NAMALWA (cell line): ENCODE measurements at regions not wholly inside any gene's neighbourhood (a gene's known extent, or its start where the extent isn't known, plus 50 kb on each side); places are given as distances from the start of the nearest gene placed in this dataset.
A peak's percentile ranks its signal among the peaks of the same experiment; 100 is the strongest.

Source experiments
- DNase-seq: peaks from one replicate; pipeline ENCODE4 v3.0.0-alpha.2; 2015; ENCODE audit warnings: low spot score

DNA sequence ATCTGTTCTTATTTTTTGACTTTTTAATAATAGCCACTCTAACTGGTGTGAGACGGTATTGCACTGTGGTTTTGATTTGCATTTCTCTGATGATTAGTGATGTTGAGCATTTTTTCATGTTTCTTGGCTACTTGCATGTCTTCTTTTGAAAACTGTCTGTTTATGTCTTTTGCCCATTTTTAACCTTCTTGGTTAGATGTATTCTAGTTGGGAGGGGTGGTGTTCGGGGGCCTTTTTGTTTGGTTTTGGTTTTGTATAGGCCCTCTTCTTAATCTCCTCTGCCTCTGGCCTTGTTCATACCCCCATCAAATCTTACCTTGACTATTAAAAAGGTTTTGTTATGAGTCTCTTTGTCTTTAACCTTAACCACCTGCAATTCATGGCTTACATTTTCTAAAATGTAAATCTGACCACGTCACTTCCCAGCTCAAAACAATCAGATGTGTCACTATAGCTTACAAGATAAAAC lies 107.8 kb upstream of the NR4A3 start:
- DNase-seq: peak; percentile 41

DNA sequence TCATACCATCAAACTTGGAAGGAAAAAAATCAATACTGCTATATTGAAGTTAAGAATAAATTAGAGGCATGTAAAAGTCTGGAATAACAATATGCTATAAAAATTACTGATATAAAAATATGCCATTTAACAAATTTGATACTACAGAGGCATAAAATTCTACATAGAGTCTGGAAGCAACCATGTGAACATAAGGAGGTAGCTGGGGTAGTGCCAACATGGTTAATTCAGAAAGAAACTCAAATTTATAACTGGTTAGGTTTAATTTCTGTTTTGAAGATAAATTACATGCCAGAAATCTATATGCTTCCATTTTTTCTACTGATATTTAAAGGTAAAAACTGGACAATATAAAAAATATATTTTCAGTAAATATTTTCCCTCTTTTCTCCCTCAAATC lies 103.1 kb upstream of the NR4A3 start:
- DNase-seq: no peak

DNA sequence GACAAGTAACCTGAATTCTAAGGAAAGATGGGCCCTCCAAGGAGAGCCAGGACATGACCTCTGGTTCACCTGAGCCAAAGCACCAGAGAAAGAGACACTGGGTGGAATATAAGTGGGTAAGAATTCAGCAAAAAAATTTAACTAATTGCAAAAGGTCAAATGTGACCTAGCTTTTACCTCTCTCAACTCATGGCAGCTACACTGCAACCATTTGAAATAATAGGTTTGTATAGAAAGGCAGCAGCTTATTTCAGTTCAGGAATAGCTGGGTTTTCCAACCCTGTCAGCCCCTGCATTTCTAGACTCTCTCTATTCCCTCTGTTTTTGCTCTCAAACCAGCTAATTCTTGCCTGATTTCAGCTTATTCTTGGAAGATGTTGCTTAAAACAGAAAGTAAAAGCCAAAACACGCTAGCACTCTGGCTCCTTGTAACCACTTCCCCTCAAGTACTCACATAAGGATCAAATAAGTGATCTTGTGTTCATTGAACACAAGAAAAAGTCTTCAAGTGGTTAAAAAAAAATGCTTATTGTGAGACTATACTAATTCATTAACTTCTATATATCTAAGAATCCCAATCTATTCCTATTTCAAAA lies 101.1 kb upstream of the NR4A3 start:
- DNase-seq: peak; percentile 42

DNA sequence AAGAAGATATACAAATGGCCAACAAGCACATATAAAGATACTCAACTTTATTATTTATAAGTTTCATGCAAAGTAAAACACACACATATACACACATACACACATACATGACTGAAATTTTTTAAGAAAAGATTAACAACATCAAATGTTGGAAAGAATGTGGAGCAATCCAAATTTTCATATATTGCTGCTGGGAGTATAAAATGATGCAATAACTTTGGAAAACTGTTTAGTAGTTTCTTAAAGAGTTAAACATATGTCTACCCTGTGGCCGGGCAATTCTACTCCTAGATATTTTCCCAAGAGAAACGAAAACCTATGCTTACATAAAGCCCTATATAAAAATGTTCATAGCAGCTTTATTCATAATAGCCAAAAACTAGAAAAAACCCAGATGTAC lies 99.8 kb upstream of the NR4A3 start:
- DNase-seq: no peak

- DNase-seq: peak; percentile 12
Measured at GRCh38 chr9:99722877-99723276, 98.8 kb upstream of the NR4A3 start.

- no peak for DNase-seq
Measured at GRCh38 chr9:99724640-99725039, 97.0 kb upstream of the NR4A3 start.

- no peak for DNase-seq
Measured at GRCh38 chr9:99725852-99726251, 95.8 kb upstream of the NR4A3 start.

GRCh38 chr9:99726758-99727157 lies 94.9 kb upstream of the NR4A3 start:
- DNase-seq: no peak

DNA sequence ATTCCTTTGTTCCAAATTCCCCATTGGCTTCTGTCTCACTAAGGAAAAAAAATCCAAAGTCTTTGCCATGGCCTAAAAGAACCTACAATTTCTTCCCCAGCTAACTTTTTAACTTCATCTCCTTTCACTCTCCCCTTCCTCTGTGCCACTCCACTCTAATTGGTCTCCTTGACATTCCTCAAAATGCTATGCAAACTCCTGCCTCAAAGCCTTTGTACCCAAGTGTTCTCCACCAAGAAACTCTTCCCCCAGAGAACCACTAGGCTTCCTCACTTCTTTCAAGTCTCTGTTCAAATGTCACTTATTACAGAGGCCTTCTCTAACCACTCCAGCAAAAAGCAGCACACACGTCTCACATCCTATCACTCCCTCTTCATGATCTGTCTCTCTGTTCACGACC lies 91.6 kb upstream of the NR4A3 start:
- DNase-seq: no peak

DNA sequence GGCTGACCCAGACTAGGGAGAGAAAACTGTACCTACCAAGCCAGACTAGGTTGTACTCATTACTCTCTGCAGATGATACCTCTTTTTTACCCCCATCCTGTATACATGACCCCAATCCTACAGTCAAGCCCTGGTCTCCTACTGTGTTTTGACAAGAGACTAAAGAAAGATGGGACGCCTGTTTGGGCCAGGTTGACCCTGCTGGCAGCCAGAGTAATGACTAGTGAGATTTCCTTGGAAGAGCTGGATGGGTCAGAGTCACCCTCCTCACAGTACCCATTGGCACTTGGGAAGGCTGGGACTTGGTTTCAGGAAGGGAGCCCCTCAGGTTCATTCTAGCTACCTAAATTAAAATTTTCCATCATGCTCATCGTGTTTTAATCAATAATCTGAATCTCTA lies 89.7 kb upstream of the NR4A3 start:
- no peak for DNase-seq

DNA sequence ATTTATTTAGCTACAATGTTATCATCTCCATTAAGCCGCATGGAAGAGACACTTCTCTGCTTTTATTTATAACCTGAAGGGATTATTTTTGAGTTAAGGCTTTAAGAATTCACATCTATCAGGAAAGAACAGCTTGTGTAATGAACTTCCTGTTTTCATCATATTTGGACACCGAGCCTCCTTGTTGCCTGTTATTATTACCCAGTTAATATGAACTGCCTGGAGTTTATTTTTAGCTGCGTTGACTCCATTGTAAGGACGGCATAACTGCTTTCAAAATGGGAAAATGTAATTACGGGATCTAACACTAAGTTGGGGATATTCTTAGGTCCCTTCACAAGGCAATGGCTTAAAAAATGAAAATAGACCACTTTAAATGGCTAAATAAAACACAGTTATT lies 89.0 kb upstream of the NR4A3 start:
- DNase-seq: no peak

GRCh38 chr9:99735041-99735440 lies 86.6 kb upstream of the NR4A3 start:
- DNase-seq: no peak

- DNase-seq: no peak
Measured at GRCh38 chr9:99736291-99736690, 85.4 kb upstream of the NR4A3 start.

- DNase-seq: no peak
Measured at GRCh38 chr9:99737649-99738048, 84.0 kb upstream of the NR4A3 start.

DNA sequence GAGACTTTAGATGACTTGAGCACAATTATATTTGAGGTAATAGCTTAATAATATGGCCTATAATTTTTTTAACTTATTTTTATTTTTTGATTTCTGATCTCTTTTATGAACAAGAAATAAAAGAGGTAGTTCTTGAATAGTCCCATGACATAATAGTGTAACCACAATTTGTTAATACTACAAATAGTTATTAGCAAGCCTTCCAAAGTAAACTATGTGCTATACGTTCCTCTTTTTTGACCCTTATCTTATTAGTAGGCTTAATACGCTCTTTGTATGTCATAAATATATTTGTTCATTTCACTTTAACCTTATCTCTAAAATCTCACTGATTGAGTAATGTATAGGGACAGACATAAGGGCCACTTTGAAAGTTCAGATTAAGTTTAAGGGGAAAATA lies 78.7 kb upstream of the NR4A3 start:
- DNase-seq: no peak

GRCh38 chr9:99743455-99743854 lies 78.2 kb upstream of the NR4A3 start:
- no peak for DNase-seq

GRCh38 chr9:99744132-99744531 lies 77.6 kb upstream of the NR4A3 start:
- no peak for DNase-seq

DNA sequence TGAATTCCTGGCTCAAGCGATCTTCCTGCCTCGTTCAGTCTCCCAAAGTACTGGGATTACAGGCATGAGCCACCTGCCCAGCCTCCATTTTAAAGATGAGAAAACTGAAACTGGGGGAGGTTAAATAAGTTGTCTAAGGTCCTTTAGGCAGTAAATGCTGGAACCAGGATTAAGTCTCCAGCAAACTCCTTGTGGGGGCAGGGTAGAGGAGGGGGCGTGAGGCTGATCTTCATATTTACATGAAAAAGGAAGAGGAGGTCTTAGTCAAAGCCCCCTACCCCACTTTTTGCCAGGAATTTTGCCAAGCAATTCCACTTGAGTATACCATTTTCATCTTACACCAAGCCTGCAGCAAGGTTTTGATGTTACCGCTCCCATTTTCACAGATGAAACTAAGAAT lies 76.6 kb upstream of the NR4A3 start:
- DNase-seq: no peak

DNA sequence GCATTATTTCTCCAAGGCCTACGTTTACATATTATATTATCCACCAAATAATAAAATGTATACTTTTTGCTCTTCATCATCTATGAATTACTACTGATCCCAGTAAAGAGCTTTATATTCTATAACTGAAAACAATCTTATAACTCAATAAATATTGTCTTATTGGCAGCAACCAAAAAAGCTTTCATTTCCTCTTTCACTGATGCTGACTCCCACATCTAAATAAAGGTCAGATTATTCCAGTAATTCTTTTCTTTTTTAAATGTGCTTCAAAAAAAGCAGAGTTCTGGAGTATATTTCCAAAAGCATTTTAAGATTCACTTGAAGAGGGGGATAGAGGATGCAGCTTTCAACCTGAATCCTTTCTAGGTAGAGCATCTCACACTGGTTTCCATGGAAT lies 75.3 kb upstream of the NR4A3 start:
- DNase-seq: no peak

GRCh38 chr9:99748266-99748665 lies 73.4 kb upstream of the NR4A3 start:
- no peak for DNase-seq

DNA sequence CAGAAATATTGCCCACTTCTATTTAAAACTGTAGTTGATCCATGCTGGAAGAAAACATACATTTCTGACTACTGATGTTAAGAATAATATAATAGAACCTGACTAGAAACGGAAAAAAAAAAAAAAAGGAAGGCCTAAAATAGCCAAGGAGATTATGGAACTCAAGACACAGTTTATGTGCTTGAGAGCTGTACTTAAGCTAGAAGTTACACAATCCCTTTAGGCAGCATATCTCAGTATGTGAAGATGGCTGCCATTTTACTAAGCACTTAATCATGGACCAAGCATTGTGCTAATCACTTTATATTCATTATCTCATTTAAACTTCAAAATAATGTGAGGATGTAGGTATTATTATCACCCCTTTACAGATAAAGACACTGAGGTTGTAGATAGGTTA lies 73.0 kb upstream of the NR4A3 start:
- no peak for DNase-seq

GRCh38 chr9:99749641-99750040 lies 72.0 kb upstream of the NR4A3 start:
- no peak for DNase-seq

DNA sequence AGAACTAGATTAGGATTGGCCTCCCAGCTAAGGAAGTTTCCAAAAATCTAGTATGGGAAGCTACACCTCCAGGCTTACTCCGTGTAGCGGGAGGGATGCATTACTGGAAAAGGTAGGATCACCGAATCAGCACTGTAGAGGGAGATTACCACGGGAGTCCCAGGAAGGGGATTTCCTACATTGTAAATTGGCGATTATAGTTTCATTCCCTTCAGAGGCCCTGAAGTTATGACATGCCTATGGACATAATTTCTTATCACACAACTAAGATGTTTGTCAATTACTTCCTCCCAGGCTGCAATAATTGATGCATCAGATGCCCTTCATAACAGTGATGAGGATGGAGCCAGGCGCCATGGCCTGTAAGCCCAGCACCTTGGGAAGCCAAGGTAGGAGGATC lies 71.2 kb upstream of the NR4A3 start:
- DNase-seq: no peak

- no peak for DNase-seq
Measured at GRCh38 chr9:99752417-99753109, 69.1 kb upstream of the NR4A3 start.
